ENCODE measurements at regions not wholly inside any gene's neighbourhood (a gene's known extent, or its start where the extent isn't known, plus 50 kb on each side); places are given as distances from the start of the nearest gene placed in this dataset.

- DNase-seq: no peak
- no peaks in the 10 kb centered on the region for H3K36me3 ChIP-seq
- no peaks in the 10 kb centered on the region for H3K4me1 ChIP-seq
- no peak overlapping the region for H3K4me3 ChIP-seq
- H3K9me3 ChIP-seq (replicated peaks): no peaks in the 10 kb centered on the region
- H3K27ac ChIP-seq (replicated peaks): no peak overlapping the region
- no peaks in the 10 kb centered on the region for H3K27me3 ChIP-seq (ENCODE audit: low read depth)
- TF ChIP-seq CTCF (IDR thresholded peaks at IDR 0.05; ENCODE audit: borderline replicate concordance): no peak
- intact Hi-C loops (cut with micrococcal nuclease): no loop called here
Measured at GRCh38 chr2:126304154-126304553, 351.8 kb upstream of the GYPC start.

GRCh38 chr2:126306539-126306938 lies 349.4 kb upstream of the GYPC start:
- no peak for DNase-seq
- no peak for TF ChIP-seq CTCF (IDR thresholded peaks at IDR 0.05; ENCODE audit: borderline replicate concordance)
- intact Hi-C loops (cut with micrococcal nuclease): no loop called here
- Histone ChIP-seq H3K9me3 (replicated peaks) (no peaks in the 10 kb centered on the region), H3K27me3 (ENCODE audit: low read depth) (no peaks in the 10 kb centered on the region), H3K36me3 (no peaks in the 10 kb centered on the region), H3K4me3 (no peak overlapping the region), H3K4me1 (no peaks in the 10 kb centered on the region), H3K27ac (replicated peaks) (no peak overlapping the region)

- Histone ChIP-seq H3K4me1 (no peaks in the 10 kb centered on the region), H3K4me3 (no peak overlapping the region), H3K27me3 (ENCODE audit: low read depth) (no peaks in the 10 kb centered on the region), H3K36me3 (no peaks in the 10 kb centered on the region), H3K9me3 (replicated peaks) (no peaks in the 10 kb centered on the region), H3K27ac (replicated peaks) (no peak overlapping the region)
- no peak for DNase-seq
- no peak for TF ChIP-seq CTCF (IDR thresholded peaks at IDR 0.05; ENCODE audit: borderline replicate concordance)
- intact Hi-C loops (cut with micrococcal nuclease): no loop called here
Measured at GRCh38 chr2:126307740-126308139, 348.2 kb upstream of the GYPC start.

GRCh38 chr2:126309185-126309584 lies 346.8 kb upstream of the GYPC start:
- no peaks in the 10 kb centered on the region for H3K27me3 ChIP-seq (ENCODE audit: low read depth)
- no peak overlapping the region for H3K27ac ChIP-seq (replicated peaks)
- no peaks in the 10 kb centered on the region for H3K36me3 ChIP-seq
- no peaks in the 10 kb centered on the region for H3K4me1 ChIP-seq
- DNase-seq: no peak
- no peak overlapping the region for H3K4me3 ChIP-seq
- intact Hi-C loops (cut with micrococcal nuclease): no loop called here
- no peaks in the 10 kb centered on the region for H3K9me3 ChIP-seq (replicated peaks)
- TF ChIP-seq CTCF (IDR thresholded peaks at IDR 0.05; ENCODE audit: borderline replicate concordance): no peak

- H3K4me1 ChIP-seq: no peaks in the 10 kb centered on the region
- intact Hi-C loops (cut with micrococcal nuclease): no loop called here
- H3K27me3 ChIP-seq (ENCODE audit: low read depth): no peaks in the 10 kb centered on the region
- no peak overlapping the region for H3K27ac ChIP-seq (replicated peaks)
- no peak overlapping the region for H3K4me3 ChIP-seq
- H3K36me3 ChIP-seq: no peaks in the 10 kb centered on the region
- no peaks in the 10 kb centered on the region for H3K9me3 ChIP-seq (replicated peaks)
- no peak for TF ChIP-seq CTCF (IDR thresholded peaks at IDR 0.05; ENCODE audit: borderline replicate concordance)
- no peak for DNase-seq
Measured at GRCh38 chr2:126312579-126312978, 343.4 kb upstream of the GYPC start.

GRCh38 chr2:126315828-126316227 lies 340.1 kb upstream of the GYPC start:
- H3K27ac ChIP-seq (replicated peaks): no peak overlapping the region
- no peaks in the 10 kb centered on the region for H3K9me3 ChIP-seq (replicated peaks)
- intact Hi-C loops (cut with micrococcal nuclease): no loop called here
- no peak overlapping the region for H3K4me3 ChIP-seq
- TF ChIP-seq CTCF (IDR thresholded peaks at IDR 0.05; ENCODE audit: borderline replicate concordance): no peak
- no peaks in the 10 kb centered on the region for H3K27me3 ChIP-seq (ENCODE audit: low read depth)
- no peaks in the 10 kb centered on the region for H3K4me1 ChIP-seq
- H3K36me3 ChIP-seq: no peaks in the 10 kb centered on the region
- DNase-seq: no peak

Measured in left ventricle myocardium inferior (tissue), 1 donor.